ENCODE measurements at regions not wholly inside any gene's neighbourhood (a gene's known extent, or its start where the extent isn't known, plus 50 kb on each side); places are given as distances from the start of the nearest gene placed in this dataset.

GRCh38 chr3:193778676-193779075, 185.7 kb downstream of the OPA1 start:
- intact Hi-C loops (cut with DNase I), result no loop called here
- no peak for DNase-seq (ENCODE audit: low spot score)

DNA sequence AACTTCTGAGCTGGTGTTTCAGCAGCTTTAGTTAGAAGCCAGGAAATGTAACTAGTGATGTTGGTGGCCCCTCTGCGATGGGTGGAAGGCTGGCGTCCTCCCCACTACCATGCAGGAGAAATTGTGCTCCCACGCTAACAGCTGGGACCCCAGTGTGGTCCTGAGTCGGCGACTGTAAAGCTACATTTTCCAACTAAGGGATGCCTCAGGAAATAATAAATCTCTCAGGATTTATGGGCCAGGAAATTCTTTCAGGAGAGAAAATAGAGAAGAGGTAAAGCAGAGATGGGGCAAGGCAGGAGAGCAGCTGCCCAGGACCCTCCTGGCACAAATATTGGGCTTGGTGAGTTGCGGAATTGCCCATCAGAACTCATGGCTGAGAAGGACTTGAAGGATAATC, 186.9 kb downstream of the OPA1 start:
- intact Hi-C loops (cut with DNase I), result loop anchor here (2.0 kb wide), 2 partner anchors 359 to 485 kb away; no protein-coding TSS in a partner anchor
- DNase-seq (ENCODE audit: low spot score), result no peak

DNA sequence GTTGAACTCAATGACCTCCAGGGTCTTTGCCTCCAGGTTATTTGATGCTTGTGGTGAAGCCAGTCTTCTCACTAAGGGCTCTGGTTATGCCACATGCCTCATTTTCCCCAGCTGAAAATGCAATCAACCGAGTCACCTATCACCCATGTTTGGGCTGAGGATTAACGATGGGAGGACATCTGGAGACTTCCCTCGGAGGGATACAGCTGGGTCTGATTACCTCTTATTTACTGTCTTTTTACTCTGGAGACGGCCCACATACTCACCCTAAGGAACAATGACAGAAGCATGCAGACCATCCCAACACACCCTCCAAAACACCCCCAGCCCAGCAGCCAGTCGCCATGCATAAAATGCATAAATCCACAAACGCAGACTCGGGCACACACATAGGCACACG, 187.4 kb downstream of the OPA1 start:
- intact Hi-C loops (cut with DNase I), result loop anchor here (2.0 kb wide), 2 partner anchors 358 to 484 kb away; no protein-coding TSS in a partner anchor
- no peak for DNase-seq (ENCODE audit: low spot score)

GRCh38 chr3:193780810-193781478, 187.9 kb downstream of the OPA1 start:
- intact Hi-C loops (cut with DNase I), result loop anchor here (1.0 to 2.0 kb wide), 3 partner anchors 358 to 534 kb away; no protein-coding TSS in a partner anchor
- peak; percentile 82 for DNase-seq (ENCODE audit: low spot score)

GRCh38 chr3:193782276-193782647, 189.3 kb downstream of the OPA1 start:
- intact Hi-C loops (cut with DNase I), result no loop called here
- DNase-seq (ENCODE audit: low spot score), result no peak

DNA sequence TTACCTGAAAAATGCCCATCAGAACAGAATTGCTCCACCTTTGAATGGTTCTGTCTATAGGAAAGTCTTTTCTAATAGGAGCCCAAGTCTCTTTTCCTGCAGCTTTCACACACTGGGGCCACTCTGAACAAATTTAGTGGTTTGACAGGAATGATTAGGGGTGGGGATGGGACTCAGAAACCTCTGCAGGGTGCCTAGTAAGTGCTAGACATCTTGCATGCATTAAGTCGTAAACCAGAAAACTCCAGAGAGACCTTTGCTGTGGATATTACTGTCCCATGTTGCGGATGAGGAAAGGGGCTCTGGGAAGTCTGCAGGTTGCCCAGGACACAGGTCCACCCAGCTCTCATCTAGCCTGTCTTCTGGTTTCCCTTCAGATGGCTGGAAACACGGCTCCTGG, 189.7 kb downstream of the OPA1 start:
- intact Hi-C loops (cut with DNase I), result no loop called here

GRCh38 chr3:193783166-193783896, 190.3 kb downstream of the OPA1 start:
- no peak for DNase-seq (ENCODE audit: low spot score)
- intact Hi-C loops (cut with DNase I), result no loop called here

More for the DNA sequence above, 189.7 kb downstream of the OPA1 start:
- no peak for DNase-seq (ENCODE audit: low spot score)

GRCh38 chr3:193784822-193785221, 191.8 kb downstream of the OPA1 start:
- no peak for DNase-seq (ENCODE audit: low spot score)
- intact Hi-C loops (cut with DNase I), result loop anchor here (5.0 kb wide), 2 partner anchors 217 to 287 kb away; no protein-coding TSS in a partner anchor

- DNase-seq (ENCODE audit: low spot score), result no peak
- intact Hi-C loops (cut with DNase I), result loop anchor here (5.0 kb wide), 2 partner anchors 215 to 285 kb away; no protein-coding TSS in a partner anchor
Observed at GRCh38 chr3:193787496-193787870, 194.5 kb downstream of the OPA1 start.

DNA sequence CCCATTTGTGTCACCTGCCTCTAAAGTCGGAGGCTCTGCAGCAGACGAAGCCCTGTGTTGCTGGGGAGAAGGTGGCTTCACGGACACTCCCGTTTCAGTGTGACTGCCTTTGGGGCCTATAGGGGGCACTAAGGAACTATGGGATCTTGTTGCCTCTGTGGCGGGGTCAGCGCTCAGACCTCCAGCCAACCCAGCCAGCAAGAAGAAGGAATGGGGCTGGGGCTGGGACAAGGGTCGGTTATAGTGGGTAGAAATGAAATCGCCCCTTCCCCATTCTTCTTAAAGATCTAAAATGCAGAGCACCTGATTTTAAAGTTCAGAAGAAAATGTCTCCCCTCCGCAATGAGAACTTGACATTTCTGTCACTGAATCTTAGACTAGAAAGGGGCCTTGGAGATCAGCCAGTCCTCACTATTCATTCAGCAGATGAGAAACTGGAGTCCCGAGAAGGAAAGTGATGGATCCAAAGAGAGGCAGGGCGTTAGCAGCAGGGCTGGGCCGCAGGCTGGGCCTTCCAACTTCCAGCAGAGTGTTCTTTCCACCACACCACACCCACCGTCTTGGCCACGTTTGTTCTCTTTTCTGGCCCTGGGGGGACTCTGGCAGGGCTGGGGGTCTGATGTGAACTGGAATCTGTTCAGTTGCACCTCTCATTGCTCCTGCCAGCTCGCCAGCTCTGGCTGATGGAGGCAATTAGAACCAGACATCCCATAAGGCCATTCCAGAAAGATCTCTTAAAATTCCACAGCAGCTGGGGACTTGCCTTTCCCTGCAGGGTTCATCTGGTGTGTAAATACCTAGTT, 195.4 kb downstream of the OPA1 start:
- no peak for DNase-seq (ENCODE audit: low spot score)
- intact Hi-C loops (cut with DNase I), result loop anchor here (2.0 to 5.0 kb wide), 4 partner anchors 214 to 526 kb away; no protein-coding TSS in a partner anchor

GRCh38 chr3:193789455-193789854, 196.4 kb downstream of the OPA1 start:
- no peak for DNase-seq (ENCODE audit: low spot score)
- intact Hi-C loops (cut with DNase I), result loop anchor here (2.0 to 5.0 kb wide), 4 partner anchors 213 to 525 kb away; no protein-coding TSS in a partner anchor

DNA sequence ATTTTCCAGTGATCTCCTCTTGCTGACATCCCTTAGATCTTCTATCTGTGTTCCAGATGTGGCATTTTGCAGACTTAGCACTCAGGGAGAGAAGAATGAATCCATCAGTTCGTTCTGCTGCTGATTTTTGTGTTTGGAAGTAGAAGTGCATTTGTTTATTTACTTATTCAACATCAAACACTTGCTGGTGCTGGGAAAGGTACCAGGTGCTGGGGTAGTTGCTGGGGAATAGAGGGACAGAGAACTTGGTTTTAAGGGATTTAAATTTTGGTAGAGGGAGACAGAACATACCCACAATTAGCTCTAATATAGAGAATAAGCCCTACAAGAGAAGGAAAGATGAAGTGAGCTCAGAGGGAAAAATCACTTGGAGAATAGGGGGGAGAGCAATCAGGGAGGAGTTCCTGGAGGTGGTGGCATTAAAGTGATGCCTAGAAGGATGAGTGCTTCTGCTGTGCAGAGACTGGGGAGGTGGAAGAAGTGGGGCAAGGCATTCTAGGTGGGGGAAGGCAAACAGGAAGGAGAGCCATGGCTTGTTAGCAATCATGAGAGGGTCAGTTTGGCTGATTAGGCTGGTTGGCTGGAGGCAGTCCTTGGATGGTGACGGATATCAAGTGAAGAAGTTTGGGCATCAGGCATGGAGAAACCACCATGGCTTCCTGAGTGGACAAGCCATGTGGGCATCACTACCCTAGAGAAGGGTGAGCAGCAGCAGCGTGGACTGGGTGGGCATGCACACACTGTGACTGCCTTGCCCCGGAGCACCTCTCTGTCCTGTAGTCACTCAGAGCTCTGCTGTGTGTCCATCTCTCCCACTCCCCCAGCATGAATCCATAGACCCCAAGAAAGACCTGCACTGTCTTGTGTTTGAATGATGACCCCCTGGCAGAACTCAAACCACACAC, 197.3 kb downstream of the OPA1 start:
- DNase-seq (ENCODE audit: low spot score), result no peak
- intact Hi-C loops (cut with DNase I), result no loop called here

GRCh38 chr3:193791041-193792032, 198.3 kb downstream of the OPA1 start:
- intact Hi-C loops (cut with DNase I), result no loop called here
- DNase-seq (ENCODE audit: low spot score), result no peak

DNA sequence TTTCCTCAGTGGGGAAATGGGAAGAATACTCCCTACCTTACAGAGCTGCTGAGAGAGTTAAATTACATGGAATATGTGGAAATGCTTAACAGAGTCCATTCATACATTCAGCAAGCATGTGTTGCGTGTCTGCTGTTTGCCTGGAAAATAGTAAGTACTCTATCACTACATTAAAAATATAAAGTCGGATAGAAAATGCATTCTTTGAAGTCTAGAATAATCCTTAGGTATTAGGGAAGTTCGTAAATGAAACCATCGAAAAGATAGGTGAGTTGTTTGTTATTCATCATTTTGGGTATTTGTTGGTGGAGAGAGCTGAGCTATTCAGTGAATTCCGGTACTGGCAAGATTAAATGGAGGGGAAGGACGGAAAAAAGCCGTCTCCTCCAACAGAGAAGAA, 200.1 kb downstream of the OPA1 start:
- DNase-seq (ENCODE audit: low spot score), result no peak
- intact Hi-C loops (cut with DNase I), result no loop called here

- DNase-seq (ENCODE audit: low spot score), result no peak
- intact Hi-C loops (cut with DNase I), result no loop called here
Observed at GRCh38 chr3:193794002-193794881, 201.2 kb downstream of the OPA1 start.

DNA sequence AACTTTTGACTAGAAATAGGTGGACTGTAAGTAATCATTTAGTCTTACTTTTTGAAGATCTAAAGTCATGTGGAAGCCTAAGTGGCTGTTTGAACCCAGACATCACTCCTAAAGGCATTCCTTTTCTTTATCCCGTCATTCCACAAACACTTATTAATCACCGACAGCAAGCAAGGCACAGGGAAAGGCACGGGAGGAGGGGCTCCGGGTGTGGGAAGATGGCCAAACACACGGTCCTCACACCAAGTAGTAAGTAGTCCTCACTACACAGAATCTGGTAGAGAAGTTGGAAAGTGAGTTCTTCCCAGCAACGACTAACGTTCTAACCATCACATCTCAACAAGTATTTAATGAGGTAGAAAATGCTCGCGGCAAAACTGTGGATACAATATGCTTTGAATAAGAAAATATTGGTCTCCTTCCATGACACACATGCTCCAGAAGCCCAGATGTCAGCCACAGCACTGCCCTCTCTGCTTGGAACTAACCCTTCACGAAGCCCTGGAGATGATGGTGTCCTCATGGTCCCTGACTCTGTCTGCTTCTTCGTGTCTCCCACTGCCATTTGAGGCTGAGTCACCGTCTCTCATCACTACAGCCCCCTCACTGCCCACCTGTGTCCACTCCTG, 202.2 kb downstream of the OPA1 start:
- no peak for DNase-seq (ENCODE audit: low spot score)
- intact Hi-C loops (cut with DNase I), result no loop called here

DNA sequence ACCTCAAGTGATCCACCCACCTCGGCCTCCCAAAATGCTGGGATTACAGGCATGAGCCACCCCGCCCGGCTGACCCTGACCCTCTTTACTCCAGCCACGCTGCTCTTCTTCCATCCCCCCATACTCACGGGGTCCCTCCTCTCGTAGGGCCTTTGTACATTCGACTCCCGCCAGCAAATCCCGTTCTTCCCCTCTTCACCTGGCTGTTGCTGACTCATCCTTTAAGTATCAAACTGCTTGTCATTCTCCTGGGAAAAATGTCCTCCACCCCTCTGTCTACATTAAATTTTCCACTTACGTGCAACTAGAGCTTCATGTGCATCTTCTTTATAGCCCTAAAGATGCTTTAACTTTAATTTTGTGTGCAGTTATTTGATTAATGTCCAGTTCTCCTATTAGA, 203.1 kb downstream of the OPA1 start:
- intact Hi-C loops (cut with DNase I), result no loop called here
- no peak for DNase-seq (ENCODE audit: low spot score)
